GM19468 (cell line): ENCODE measurements at regions not wholly inside any gene's neighbourhood (a gene's known extent, or its start where the extent isn't known, plus 50 kb on each side); places are given as distances from the start of the nearest gene placed in this dataset.
"Not testable (repeated sequence)": the region's sequence is repeated elsewhere in the genome, so short reads cannot be mapped to it uniquely, and the experiment has no call there.

Source experiments
- ATAC-seq: cut with Tn5 transposase; IDR thresholded peaks from one replicate; pipeline ENCODE4 v1.9.1; 2021; ENCODE audit warnings: mild to moderate bottlenecking, moderate library complexity, moderate number of reproducible peaks; ENCODE audit not compliant: unreplicated experiment; ENCODE audit errors: extremely low read depth

- ATAC-seq: no peak
Measured at GRCh38 chr18:60069145-60069544, 169.3 kb downstream of the PMAIP1 start.

- no peak for ATAC-seq
Measured at GRCh38 chr18:60067426-60068210, 167.8 kb downstream of the PMAIP1 start.

GRCh38 chr18:60066219-60066975 is 166.6 kb downstream of the PMAIP1 start:
- no peak for ATAC-seq

GRCh38 chr18:60064271-60064670 is 164.5 kb downstream of the PMAIP1 start:
- no peak for ATAC-seq

GRCh38 chr18:60062831-60063230 is 163.0 kb downstream of the PMAIP1 start:
- not testable (repeated sequence) for ATAC-seq

GRCh38 chr18:60062396-60062795 is 162.6 kb downstream of the PMAIP1 start:
- no peak for ATAC-seq

- ATAC-seq: no peak
Measured at GRCh38 chr18:60060578-60060977, 160.8 kb downstream of the PMAIP1 start.

- no peak for ATAC-seq
Measured at GRCh38 chr18:60060026-60060425, 160.2 kb downstream of the PMAIP1 start.

- no peak for ATAC-seq
Measured at GRCh38 chr18:60059216-60059615, 159.4 kb downstream of the PMAIP1 start.

GRCh38 chr18:60053747-60054304 is 154.0 kb downstream of the PMAIP1 start:
- no peak for ATAC-seq

- no peak for ATAC-seq
Measured at GRCh38 chr18:60050821-60051220, 151.0 kb downstream of the PMAIP1 start.

GRCh38 chr18:60049172-60049571 is 149.4 kb downstream of the PMAIP1 start:
- ATAC-seq: no peak

GRCh38 chr18:60047556-60047955 is 147.8 kb downstream of the PMAIP1 start:
- no peak for ATAC-seq

GRCh38 chr18:60044290-60045006 is 144.7 kb downstream of the PMAIP1 start:
- ATAC-seq: no peak

- no peak for ATAC-seq
Measured at GRCh38 chr18:60040971-60041370, 141.2 kb downstream of the PMAIP1 start.

- ATAC-seq: no peak
Measured at GRCh38 chr18:60038731-60039130, 138.9 kb downstream of the PMAIP1 start.

- no peak for ATAC-seq
Measured at GRCh38 chr18:60027397-60027796, 127.6 kb downstream of the PMAIP1 start.

GRCh38 chr18:60024857-60025256 is 125.1 kb downstream of the PMAIP1 start:
- no peak for ATAC-seq

GRCh38 chr18:60024345-60024744 is 124.5 kb downstream of the PMAIP1 start:
- ATAC-seq: no peak

- no peak for ATAC-seq
Measured at GRCh38 chr18:60022671-60023276, 123.0 kb downstream of the PMAIP1 start.
